GM12865 (cell line): ENCODE measurements at regions not wholly inside any gene's neighbourhood (a gene's known extent, or its start where the extent isn't known, plus 50 kb on each side); places are given as distances from the start of the nearest gene placed in this dataset.
"Not testable (repeated sequence)": the region's sequence is repeated elsewhere in the genome, so short reads cannot be mapped to it uniquely, and the experiment has no call there.

Experiments used
- DNase-seq: peaks from one replicate; pipeline ENCODE4 v3.0.0; 2010; ENCODE audit warnings: low read depth
- H3K4me3 ChIP-seq: 2 replicates; pipeline ENCODE4 v1.5.1; 2011; ENCODE audit warnings: mild to moderate bottlenecking, low read depth, low read length, control low read depth
- TF ChIP-seq, protein P1 (sequence below): IDR thresholded peaks from 2 replicates; pipeline ENCODE4 v1.5.1; 2011; ENCODE audit warnings: low read length, control low read depth, low read depth, inconsistent platforms; ENCODE audit not compliant: insufficient read depth; ENCODE audit errors: missing control alignments

DNA sequence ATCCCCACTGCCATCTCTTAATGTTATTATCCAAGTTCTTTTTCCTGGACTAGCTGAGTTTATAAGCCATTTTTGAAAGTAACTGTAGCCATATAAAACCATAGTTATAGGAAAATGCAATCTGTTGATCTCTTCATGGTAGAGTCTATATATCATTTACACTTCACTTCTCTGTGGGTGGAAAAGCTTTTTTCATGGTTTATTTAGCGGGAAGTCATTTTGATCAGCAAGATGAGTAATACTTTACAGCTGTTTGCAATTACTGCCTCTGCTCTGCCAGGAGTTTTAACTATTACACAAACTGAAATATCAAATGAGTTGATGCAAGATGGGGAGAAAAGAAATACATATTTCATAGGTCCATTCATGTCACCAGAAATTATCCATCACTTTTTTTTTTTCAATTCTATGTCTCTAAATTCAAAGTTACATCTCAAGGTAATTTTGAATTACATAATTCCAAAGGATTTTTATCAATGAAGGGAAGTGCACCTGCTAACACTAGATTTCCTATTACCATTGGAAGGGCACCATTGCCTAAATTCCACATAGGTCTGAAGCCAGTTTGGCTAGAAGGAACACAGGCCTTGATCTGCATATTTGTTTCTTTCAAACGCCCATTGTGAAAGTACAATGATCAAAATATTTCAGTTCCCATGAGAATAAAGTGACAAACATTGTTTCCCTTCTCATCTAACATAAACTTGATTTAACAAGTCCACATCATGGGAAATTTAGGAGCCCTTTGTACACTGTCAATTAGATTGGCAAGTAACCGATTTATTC, 296.7 kb downstream of the ZNF326 start:
- TF ChIP-seq, protein P1, sequence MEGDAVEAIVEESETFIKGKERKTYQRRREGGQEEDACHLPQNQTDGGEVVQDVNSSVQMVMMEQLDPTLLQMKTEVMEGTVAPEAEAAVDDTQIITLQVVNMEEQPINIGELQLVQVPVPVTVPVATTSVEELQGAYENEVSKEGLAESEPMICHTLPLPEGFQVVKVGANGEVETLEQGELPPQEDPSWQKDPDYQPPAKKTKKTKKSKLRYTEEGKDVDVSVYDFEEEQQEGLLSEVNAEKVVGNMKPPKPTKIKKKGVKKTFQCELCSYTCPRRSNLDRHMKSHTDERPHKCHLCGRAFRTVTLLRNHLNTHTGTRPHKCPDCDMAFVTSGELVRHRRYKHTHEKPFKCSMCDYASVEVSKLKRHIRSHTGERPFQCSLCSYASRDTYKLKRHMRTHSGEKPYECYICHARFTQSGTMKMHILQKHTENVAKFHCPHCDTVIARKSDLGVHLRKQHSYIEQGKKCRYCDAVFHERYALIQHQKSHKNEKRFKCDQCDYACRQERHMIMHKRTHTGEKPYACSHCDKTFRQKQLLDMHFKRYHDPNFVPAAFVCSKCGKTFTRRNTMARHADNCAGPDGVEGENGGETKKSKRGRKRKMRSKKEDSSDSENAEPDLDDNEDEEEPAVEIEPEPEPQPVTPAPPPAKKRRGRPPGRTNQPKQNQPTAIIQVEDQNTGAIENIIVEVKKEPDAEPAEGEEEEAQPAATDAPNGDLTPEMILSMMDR = no peak
- no peak for DNase-seq
- H3K4me3 ChIP-seq = no peak overlapping the region

DNA sequence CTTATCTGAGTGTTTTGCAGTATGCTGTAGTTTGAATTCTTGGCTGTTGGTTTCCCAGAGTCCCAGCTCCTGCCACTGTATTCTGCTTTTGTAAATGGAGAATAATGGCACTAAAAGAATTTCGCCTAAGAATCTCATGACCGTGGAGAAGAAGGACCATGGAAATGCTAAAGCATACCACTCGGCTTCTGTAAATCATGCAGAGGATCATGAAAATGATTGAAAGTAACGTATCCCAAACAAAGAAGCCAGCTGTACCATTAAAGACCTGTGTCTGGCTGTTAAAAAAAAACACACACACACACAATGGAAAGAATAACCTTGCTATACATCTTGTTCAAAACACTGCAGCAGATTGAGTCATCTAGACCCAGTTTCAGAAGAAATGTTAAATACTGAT, 287.9 kb downstream of the ZNF326 start:
- no peak for DNase-seq
- TF ChIP-seq, protein P1 = no peak
- H3K4me3 ChIP-seq = no peak overlapping the region

- DNase-seq, H3K4me3 ChIP-seq: not testable (repeated sequence)
These were observed 287.0 kb downstream of the ZNF326 start for GRCh38 chr1:90281886-90282285.

- H3K4me3 ChIP-seq = no peak overlapping the region
- no peak for DNase-seq
- TF ChIP-seq, protein P1 = no peak
These were observed 282.4 kb downstream of the ZNF326 start for GRCh38 chr1:90277270-90277669.

- H3K4me3 ChIP-seq = no peak overlapping the region
- TF ChIP-seq, protein P1 = no peak
- DNase-seq = no peak
These were observed 279.5 kb downstream of the ZNF326 start for GRCh38 chr1:90274376-90274775.

- H3K4me3 ChIP-seq = no peak overlapping the region
- DNase-seq = no peak
- TF ChIP-seq, protein P1 = no peak
These were observed 278.4 kb downstream of the ZNF326 start for GRCh38 chr1:90273241-90273774.

- DNase-seq = no peak
- no peak overlapping the region for H3K4me3 ChIP-seq
- TF ChIP-seq, protein P1 = no peak
These were observed 267.9 kb downstream of the ZNF326 start for GRCh38 chr1:90262791-90263190.
